NB4 (cell line): ENCODE measurements at regions not wholly inside any gene's neighbourhood (a gene's known extent, or its start where the extent isn't known, plus 50 kb on each side); places are given as distances from the start of the nearest gene placed in this dataset.
"Not testable (repeated sequence)": the region's sequence is repeated elsewhere in the genome, so short reads cannot be mapped to it uniquely, and the experiment has no call there.

Experiments
- DNase-seq: peaks from one replicate; pipeline ENCODE4 v3.0.0; 2010; ENCODE audit warnings: low read depth
- H3K4me3 ChIP-seq: one replicate; pipeline ENCODE4 v1.5.1; 2011; ENCODE audit warnings: mild to moderate bottlenecking, low read depth, low read length, moderate library complexity
- MYC ChIP-seq: IDR thresholded peaks from 2 replicates; pipeline ENCODE4 v1.6.1; 2011; ENCODE audit warnings: low read depth, low read length
- POLR2A ChIP-seq: IDR thresholded peaks from 2 replicates; pipeline ENCODE4 v1.6.1; 2011; ENCODE audit warnings: mild to moderate bottlenecking; ENCODE audit not compliant: insufficient read length; ENCODE audit errors: extremely low read depth
- TF ChIP-seq, protein P1 (sequence below): IDR thresholded peaks from one replicate; pipeline ENCODE4 v1.5.1; 2012; ENCODE audit warnings: low read depth, low read length
- TF ChIP-seq, protein P2 (sequence below): IDR thresholded peaks from 2 replicates; pipeline ENCODE4 v1.6.1; 2011; ENCODE audit warnings: low read depth, low read length

DNA sequence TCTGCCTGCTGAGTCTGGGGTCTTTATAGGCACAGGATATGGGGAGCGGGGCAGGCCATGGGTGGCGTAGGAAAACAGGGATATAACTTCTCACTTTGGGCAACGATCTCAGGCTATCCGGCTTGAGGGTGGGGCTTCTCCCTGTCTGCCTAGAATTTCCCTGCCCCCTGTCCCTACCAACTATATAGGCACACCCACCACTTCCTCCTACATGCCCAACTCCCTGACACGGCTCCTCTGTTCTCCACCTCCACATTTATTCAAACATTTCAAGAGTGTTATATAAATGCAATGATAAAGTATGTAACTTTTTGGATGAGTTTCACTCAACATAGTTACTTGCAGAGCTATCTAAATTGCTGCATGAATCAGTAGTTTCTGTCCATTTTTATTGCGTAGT, 363.2 kb upstream of the RORB start:
- no peak for DNase-seq
- no peak overlapping the region for H3K4me3 ChIP-seq
- no peak for TF ChIP-seq MYC

DNA sequence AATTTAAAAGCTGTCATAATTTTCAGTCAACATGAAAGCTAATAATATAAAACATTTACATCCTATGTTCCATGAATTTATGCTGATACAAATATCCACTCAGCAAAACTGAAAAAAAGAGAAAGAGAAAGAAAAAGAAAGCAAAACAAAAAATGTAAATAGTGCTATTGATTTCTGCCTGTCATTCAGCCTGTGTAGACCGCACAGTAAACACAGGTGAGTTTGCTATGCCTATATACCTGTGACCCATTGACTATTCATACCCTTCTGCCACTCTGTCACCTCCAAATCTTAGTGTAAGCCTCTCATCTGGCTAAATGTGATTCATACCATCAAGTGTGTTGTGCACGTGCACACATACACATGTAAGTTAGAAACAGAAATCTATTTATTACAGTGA, 359.0 kb upstream of the RORB start:
- DNase-seq, result no peak
- TF ChIP-seq, protein P1, sequence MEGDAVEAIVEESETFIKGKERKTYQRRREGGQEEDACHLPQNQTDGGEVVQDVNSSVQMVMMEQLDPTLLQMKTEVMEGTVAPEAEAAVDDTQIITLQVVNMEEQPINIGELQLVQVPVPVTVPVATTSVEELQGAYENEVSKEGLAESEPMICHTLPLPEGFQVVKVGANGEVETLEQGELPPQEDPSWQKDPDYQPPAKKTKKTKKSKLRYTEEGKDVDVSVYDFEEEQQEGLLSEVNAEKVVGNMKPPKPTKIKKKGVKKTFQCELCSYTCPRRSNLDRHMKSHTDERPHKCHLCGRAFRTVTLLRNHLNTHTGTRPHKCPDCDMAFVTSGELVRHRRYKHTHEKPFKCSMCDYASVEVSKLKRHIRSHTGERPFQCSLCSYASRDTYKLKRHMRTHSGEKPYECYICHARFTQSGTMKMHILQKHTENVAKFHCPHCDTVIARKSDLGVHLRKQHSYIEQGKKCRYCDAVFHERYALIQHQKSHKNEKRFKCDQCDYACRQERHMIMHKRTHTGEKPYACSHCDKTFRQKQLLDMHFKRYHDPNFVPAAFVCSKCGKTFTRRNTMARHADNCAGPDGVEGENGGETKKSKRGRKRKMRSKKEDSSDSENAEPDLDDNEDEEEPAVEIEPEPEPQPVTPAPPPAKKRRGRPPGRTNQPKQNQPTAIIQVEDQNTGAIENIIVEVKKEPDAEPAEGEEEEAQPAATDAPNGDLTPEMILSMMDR, result no peak
- no peak for TF ChIP-seq POLR2A
- no peak for TF ChIP-seq MYC
- TF ChIP-seq, protein P2, sequence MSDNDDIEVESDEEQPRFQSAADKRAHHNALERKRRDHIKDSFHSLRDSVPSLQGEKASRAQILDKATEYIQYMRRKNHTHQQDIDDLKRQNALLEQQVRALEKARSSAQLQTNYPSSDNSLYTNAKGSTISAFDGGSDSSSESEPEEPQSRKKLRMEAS, result no peak
- no peak overlapping the region for H3K4me3 ChIP-seq

DNA sequence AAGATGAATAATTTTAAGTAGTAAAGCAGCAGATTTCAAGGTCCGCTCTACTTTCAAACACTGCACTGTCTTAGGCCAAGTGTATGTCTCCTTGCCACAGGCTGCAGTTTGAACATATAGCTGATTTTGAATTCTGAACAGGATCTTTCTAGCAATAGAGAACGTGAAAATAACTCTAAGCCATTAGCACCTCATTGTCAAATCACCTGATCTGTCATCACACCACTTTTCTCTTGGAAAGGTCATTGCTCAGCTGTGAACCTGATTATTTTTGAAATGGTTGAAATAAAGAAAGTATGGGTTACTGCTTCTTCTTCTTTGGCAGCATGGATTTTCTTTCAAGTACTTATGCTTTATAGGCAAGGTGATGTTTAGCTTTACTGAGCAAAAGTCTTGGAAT, 357.0 kb upstream of the RORB start:
- H3K4me3 ChIP-seq, result no peak overlapping the region
- no peak for DNase-seq
- TF ChIP-seq, protein P1, result no peak
- TF ChIP-seq POLR2A, result no peak
- TF ChIP-seq, protein P2, result no peak
- no peak for TF ChIP-seq MYC

DNA sequence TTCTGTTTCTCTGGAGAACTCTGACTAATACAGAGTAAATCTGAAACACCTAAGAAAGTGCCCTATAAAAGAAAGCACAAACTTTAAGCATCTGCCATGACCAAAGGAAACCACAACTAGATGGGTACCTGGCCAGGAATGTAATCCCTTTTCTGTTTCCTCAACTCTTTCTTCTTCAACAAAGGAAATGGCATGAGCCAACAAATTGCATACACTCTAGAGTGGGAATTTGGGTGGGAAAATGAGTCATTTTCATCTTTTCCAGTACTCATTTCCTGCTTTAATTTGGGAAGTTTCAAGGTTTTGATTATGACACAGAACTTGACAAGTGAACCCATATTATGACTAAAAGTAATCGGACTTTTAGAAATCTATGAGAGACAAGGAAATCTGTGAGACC, 349.2 kb upstream of the RORB start:
- no peak for DNase-seq
- TF ChIP-seq POLR2A (no peak), MYC (no peak)
- TF ChIP-seq, protein P1, result no peak
- TF ChIP-seq, protein P2, result no peak
- no peak overlapping the region for H3K4me3 ChIP-seq

DNA sequence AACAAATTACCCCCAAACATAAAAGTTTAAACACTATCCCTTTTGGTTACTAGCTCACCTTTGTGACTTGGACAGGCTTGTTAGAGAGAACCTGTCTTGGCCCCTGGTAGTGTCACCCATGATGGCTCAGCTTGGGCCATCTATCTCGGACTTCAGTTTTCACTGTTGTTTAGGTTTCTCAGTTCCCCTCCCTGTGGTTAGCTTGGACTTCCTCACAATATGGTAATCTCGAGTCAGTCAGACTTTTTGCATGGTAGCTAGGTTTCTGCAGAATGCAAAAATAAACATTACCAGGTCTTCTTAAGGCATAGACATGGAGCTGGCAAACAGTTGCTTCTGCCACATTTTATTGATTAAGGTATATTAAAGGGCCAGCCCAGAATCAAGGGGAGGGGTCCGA, 324.3 kb upstream of the RORB start:
- no peak overlapping the region for H3K4me3 ChIP-seq
- TF ChIP-seq, protein P1, result no peak
- TF ChIP-seq, protein P2, result no peak
- TF ChIP-seq MYC (no peak), POLR2A (no peak)
- DNase-seq, result peak; percentile 1

DNA sequence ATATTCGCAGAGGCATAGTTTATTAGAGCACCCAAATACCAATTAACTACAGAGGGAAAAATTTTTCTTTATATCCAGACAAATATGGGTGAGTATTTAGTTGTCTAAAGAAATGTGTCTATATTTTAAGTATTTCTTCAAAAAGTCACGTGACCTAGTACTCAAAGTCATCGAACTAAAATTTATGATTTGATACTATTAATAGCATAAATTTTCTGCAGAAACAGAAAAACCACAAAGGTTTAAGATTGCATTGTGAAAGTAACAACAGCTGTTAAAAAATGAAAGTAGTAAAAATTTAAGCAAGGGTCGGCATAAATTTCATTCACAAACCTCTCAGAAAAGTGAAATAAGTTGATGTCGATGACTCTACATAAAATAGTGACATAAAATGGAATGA, 323.9 kb upstream of the RORB start:
- DNase-seq, result no peak
- TF ChIP-seq MYC (no peak), POLR2A (no peak)
- TF ChIP-seq, protein P2, result no peak
- TF ChIP-seq, protein P1, result no peak
- no peak overlapping the region for H3K4me3 ChIP-seq

DNA sequence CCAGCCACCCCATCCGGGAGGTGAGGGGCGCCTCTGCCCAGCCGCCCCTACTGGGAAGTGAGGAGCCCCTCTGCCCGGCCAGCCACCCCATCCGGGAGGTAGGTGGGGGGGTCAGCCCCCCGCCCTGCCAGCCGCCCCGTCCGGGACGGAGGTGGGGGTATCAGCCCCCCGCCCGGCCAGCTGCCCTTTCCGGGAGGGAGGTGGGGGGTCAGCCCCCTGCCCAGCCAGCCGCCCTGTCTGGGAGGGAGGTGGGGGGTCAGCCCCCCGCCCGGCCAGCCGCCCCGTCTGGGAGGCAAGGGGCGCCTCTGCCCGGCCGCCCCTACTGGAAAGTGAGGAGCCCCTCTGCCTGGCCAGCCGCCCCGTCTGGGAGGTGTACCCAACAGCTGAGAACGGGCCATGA, 299.4 kb upstream of the RORB start:
- H3K4me3 ChIP-seq, DNase-seq: not testable (repeated sequence)
